Stimulated activated CD8-positive, alpha-beta memory T cell treated with anti-CD3 and anti-CD28 coated beads, Interleukin-12 subunit alpha, Interleukin-12 subunit beta, amount 100 ng/mL, for 24 hours (primary cell): ENCODE measurements at regions not wholly inside any gene's neighbourhood (a gene's known extent, or its start where the extent isn't known, plus 50 kb on each side); places are given as distances from the start of the nearest gene placed in this dataset.
"Not testable (repeated sequence)": the region's sequence is repeated elsewhere in the genome, so short reads cannot be mapped to it uniquely, and the experiment has no call there.

ENCODE experiments used
- DNase-seq: peaks from one replicate; pipeline ENCODE4 v3.0.0-alpha.2; 2020; ENCODE audit errors: extremely low read depth

- DNase-seq = no peak
Observed at GRCh38 chr2:16069933-16070647, 129.7 kb downstream of the MYCN start.

- DNase-seq = no peak
Observed at GRCh38 chr2:16069663-16069932, 129.2 kb downstream of the MYCN start.

GRCh38 chr2:16068552-16068940, 128.2 kb downstream of the MYCN start:
- DNase-seq = no peak

- no peak for DNase-seq
Observed at GRCh38 chr2:16067866-16068551, 127.7 kb downstream of the MYCN start.

- DNase-seq = no peak
Observed at GRCh38 chr2:16067444-16067843, 127.1 kb downstream of the MYCN start.

GRCh38 chr2:16067037-16067406, 126.7 kb downstream of the MYCN start:
- no peak for DNase-seq

- DNase-seq = no peak
Observed at GRCh38 chr2:16066261-16067036, 126.1 kb downstream of the MYCN start.

GRCh38 chr2:16065272-16066069, 125.1 kb downstream of the MYCN start:
- not testable (repeated sequence) for DNase-seq

GRCh38 chr2:16064745-16065144, 124.4 kb downstream of the MYCN start:
- DNase-seq = no peak

- no peak for DNase-seq
Observed at GRCh38 chr2:16063955-16064633, 123.7 kb downstream of the MYCN start.

- DNase-seq = no peak
Observed at GRCh38 chr2:16063251-16063850, 123.0 kb downstream of the MYCN start.

- no peak for DNase-seq
Observed at GRCh38 chr2:16062471-16063250, 122.3 kb downstream of the MYCN start.

- DNase-seq = no peak
Observed at GRCh38 chr2:16061441-16062217, 121.3 kb downstream of the MYCN start.

GRCh38 chr2:16060936-16061338, 120.6 kb downstream of the MYCN start:
- DNase-seq = no peak

- no peak for DNase-seq
Observed at GRCh38 chr2:16060125-16060935, 120.0 kb downstream of the MYCN start.

GRCh38 chr2:16059393-16060016, 119.2 kb downstream of the MYCN start:
- no peak for DNase-seq

GRCh38 chr2:16058747-16059358, 118.5 kb downstream of the MYCN start:
- DNase-seq = no peak

- no peak for DNase-seq
Observed at GRCh38 chr2:16058256-16058655, 117.9 kb downstream of the MYCN start.
